RWPE2 (cell line): ENCODE measurements at regions not wholly inside any gene's neighbourhood (a gene's known extent, or its start where the extent isn't known, plus 50 kb on each side); places are given as distances from the start of the nearest gene placed in this dataset.
"Not testable (repeated sequence)": the region's sequence is repeated elsewhere in the genome, so short reads cannot be mapped to it uniquely, and the experiment has no call there.

ENCODE experiments used
- ATAC-seq: fragments of 200-7000 bp; cut with Tn5 transposase; 3 replicates; pipeline ENCODE4 v1.9.1; 2021; ENCODE audit warnings: low read depth
- DNase-seq: peaks from one replicate; pipeline ENCODE4 v3.0.0-alpha.2; 2020; ENCODE audit warnings: low spot score
- H3K27ac ChIP-seq: fragments of 450-650 bp; 2 replicates; pipeline ENCODE4 v1.5.1; 2017; ENCODE audit warnings: mild to moderate bottlenecking; ENCODE audit not compliant: poor library complexity, severe bottlenecking
- H3K27me3 ChIP-seq: fragments of 250-450 bp; sonication (Bioruptor Pico); 2 replicates; pipeline ENCODE4 v1.5.1; 2021; ENCODE audit warnings: mild to moderate bottlenecking, moderate library complexity; ENCODE audit not compliant: insufficient read depth, poor library complexity, severe bottlenecking
- H3K36me3 ChIP-seq: fragments of 250-450 bp; sonication (Bioruptor Pico); 2 replicates; pipeline ENCODE4 v1.5.1; 2020; ENCODE audit warnings: low read depth, mild to moderate bottlenecking, moderate library complexity
- H3K4me1 ChIP-seq: fragments of 250-450 bp; sonication (Bioruptor Pico); 2 replicates; pipeline ENCODE4 v1.5.1; 2021; ENCODE audit warnings: mild to moderate bottlenecking, moderate library complexity; ENCODE audit not compliant: insufficient read depth, poor library complexity, severe bottlenecking
- H3K4me3 ChIP-seq: fragments of 250-450 bp; sonication (Bioruptor Pico); 2 replicates; pipeline ENCODE4 v1.5.1; 2021; ENCODE audit warnings: mild to moderate bottlenecking, moderate library complexity; ENCODE audit not compliant: severe bottlenecking
- H3K9me3 ChIP-seq: fragments of 250-450 bp; sonication (Bioruptor Pico); 2 replicates; pipeline ENCODE4 v1.5.1; 2021; ENCODE audit warnings: mild to moderate bottlenecking, moderate library complexity; ENCODE audit not compliant: severe bottlenecking
- TF ChIP-seq, protein P1 (sequence below): fragments of 450-650 bp; IDR thresholded peaks from one replicate; pipeline ENCODE4 v1.5.1; 2017; ENCODE audit warnings: mild to moderate bottlenecking, moderate library complexity; ENCODE audit not compliant: poor library complexity, severe bottlenecking

DNA sequence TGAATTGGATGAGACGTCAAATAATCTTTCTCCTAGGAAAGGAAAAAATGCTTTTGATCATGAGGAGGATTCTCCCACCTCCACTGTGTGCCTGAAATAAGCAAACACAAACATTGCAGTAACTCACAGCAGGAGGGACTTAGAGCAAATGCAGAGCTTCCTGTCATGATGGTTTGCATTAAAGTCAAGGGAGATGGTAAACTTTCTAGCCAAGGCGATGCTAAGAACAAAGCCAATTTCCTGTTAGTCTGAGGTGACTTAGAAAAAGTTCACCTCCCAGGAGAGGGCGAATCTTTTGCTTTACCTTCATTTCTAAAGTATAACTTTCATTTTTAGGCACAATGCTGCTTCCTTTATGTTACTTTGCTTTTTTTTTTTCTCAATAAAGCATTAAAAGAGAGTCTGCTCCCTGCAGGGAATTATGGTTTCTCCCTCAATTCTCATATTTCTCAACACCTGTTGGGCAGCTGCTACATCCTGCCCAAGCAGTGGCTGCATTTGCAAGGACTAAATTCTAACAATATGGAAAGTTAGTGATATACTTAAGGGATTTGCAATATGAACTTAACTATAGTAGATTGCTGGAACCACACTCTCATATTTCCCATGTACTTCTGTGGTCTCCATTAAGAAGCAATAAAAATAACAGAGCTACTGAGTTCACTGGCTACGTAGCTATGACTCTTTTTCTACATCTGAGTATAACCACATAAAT lies 175.6 kb downstream of the PCTP start:
- Histone ChIP-seq H3K27me3 (no peaks in the 10 kb centered on the region), H3K36me3 (no peaks in the 10 kb centered on the region), H3K9me3 (no peaks in the 10 kb centered on the region), H3K4me1 (no peaks in the 10 kb centered on the region), H3K27ac (no peak overlapping the region), H3K4me3 (no peak overlapping the region)
- ATAC-seq, result no peak
- TF ChIP-seq, protein P1, sequence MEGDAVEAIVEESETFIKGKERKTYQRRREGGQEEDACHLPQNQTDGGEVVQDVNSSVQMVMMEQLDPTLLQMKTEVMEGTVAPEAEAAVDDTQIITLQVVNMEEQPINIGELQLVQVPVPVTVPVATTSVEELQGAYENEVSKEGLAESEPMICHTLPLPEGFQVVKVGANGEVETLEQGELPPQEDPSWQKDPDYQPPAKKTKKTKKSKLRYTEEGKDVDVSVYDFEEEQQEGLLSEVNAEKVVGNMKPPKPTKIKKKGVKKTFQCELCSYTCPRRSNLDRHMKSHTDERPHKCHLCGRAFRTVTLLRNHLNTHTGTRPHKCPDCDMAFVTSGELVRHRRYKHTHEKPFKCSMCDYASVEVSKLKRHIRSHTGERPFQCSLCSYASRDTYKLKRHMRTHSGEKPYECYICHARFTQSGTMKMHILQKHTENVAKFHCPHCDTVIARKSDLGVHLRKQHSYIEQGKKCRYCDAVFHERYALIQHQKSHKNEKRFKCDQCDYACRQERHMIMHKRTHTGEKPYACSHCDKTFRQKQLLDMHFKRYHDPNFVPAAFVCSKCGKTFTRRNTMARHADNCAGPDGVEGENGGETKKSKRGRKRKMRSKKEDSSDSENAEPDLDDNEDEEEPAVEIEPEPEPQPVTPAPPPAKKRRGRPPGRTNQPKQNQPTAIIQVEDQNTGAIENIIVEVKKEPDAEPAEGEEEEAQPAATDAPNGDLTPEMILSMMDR, result no peak
- no peak for DNase-seq

DNA sequence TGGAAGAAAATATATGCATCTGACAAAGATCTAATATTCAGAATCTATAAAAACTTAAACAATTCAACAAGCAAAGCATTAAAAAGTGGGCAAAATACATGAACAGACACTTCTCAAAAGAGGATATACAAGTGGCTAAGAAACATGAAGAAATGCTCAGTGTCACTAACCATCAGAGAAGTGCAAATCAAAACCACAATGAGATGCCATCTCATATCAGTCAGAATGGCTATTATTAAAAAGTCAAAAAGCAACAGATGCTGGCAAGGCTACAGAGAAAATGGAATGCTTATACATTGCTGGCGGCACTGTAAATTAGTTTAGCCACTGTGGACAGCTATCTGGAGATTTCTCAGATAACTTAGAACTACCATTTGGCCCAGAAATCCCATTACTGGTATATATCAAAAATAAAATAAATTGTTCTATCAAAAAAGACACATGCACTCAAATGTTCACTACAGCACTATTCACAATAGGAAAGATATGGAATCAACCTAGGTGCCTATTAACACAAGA lies 179.5 kb downstream of the PCTP start:
- H3K4me3 ChIP-seq, result no peak overlapping the region
- no peak for DNase-seq
- no peaks in the 10 kb centered on the region for H3K36me3 ChIP-seq
- TF ChIP-seq, protein P1, result no peak
- ATAC-seq, result no peak
- H3K4me1 ChIP-seq, result no peaks in the 10 kb centered on the region
- H3K9me3 ChIP-seq, result no peaks in the 10 kb centered on the region
- no peak overlapping the region for H3K27ac ChIP-seq
- peaks cover 4% of the 10 kb centered on the region for H3K27me3 ChIP-seq

DNA sequence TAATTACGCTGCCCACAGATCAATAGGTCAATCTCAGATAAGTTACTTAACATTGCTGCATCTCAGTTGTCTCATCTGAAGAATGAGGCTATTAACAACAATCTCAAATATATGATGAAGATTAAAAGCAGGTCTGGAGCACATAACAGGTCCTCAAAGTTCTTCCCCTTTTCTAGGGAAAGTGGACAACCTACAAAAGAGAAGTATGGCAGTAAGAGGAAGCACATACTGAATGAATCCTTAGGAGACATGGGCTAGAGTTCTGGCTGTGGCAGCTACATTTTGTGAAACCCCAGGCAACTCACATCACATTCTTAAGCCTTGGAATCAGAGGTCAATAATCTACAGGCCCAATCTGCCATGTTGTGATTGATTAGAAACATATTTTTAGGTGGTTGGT lies 180.6 kb downstream of the PCTP start:
- no peaks in the 10 kb centered on the region for H3K36me3 ChIP-seq
- H3K9me3 ChIP-seq, result no peaks in the 10 kb centered on the region
- ATAC-seq (no peak), DNase-seq (no peak)
- no peaks in the 10 kb centered on the region for H3K4me1 ChIP-seq
- peaks cover 6% of the 10 kb centered on the region for H3K27me3 ChIP-seq
- H3K27ac ChIP-seq, result no peak overlapping the region
- no peak overlapping the region for H3K4me3 ChIP-seq
- TF ChIP-seq, protein P1, result no peak

DNA sequence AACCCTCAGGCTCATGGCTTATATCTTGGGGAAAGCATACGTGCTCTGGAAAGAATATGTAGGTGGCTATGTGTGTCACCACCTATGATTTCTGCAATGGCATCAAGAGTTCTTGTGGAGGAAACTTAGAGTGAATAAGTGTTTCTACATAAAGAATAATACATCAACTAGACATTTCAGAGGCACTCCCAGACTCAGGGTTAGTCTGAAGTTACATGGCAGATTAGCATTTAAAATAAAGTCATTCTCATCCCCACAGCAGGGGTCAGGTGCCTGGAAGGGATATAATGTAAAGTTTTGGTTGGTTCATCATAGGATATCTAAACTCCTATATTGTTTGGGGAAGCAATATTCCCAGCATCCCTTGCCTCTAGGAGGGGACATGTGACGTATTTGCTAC lies 182.1 kb downstream of the PCTP start:
- H3K36me3 ChIP-seq, result no peaks in the 10 kb centered on the region
- DNase-seq, result no peak
- H3K4me3 ChIP-seq, result no peak overlapping the region
- no peaks in the 10 kb centered on the region for H3K4me1 ChIP-seq
- H3K9me3 ChIP-seq, result no peaks in the 10 kb centered on the region
- no peak overlapping the region for H3K27ac ChIP-seq
- TF ChIP-seq, protein P1, result no peak
- ATAC-seq, result no peak
- H3K27me3 ChIP-seq, result peaks cover 18% of the 10 kb centered on the region

DNA sequence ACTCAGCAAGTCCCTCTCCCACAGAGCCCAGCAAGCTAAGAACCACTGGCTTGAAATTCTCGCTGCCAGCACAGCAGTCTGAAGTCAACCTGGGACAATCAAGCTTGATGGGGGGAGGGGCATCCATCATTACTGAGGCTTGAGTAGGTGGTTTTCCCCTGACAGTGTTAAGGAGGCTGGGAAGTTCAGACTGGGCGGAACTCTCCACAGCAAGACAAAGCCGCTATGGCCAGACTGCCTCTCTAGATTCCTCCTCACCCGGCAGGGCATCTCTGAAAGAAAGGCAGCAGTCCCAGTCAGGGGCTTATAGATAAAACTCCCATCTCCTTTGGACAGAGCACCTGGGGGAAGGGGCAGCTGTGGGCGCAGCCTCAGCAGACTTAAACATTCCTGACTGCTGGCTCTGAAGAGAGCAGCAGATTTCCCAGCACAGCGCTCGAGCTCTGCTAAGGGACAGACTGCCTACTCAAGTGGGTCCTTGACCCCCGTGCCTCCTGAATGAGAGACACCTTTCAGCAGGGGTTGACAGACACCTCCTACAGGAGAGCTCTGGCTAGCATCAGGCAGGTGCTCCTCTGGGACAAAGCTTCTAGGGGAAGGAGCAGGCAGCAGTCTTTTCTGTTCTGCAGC lies 188.4 kb downstream of the PCTP start:
- not testable (repeated sequence) for H3K4me3 ChIP-seq, DNase-seq, H3K4me1 ChIP-seq, H3K36me3 ChIP-seq, H3K9me3 ChIP-seq, H3K27ac ChIP-seq, ATAC-seq
- peaks cover 21% of the 10 kb centered on the region for H3K27me3 ChIP-seq
